ENCODE measurements at regions not wholly inside any gene's neighbourhood (a gene's known extent, or its start where the extent isn't known, plus 50 kb on each side); places are given as distances from the start of the nearest gene placed in this dataset.
"Not testable (repeated sequence)": the region's sequence is repeated elsewhere in the genome, so short reads cannot be mapped to it uniquely, and the experiment has no call there.

DNA sequence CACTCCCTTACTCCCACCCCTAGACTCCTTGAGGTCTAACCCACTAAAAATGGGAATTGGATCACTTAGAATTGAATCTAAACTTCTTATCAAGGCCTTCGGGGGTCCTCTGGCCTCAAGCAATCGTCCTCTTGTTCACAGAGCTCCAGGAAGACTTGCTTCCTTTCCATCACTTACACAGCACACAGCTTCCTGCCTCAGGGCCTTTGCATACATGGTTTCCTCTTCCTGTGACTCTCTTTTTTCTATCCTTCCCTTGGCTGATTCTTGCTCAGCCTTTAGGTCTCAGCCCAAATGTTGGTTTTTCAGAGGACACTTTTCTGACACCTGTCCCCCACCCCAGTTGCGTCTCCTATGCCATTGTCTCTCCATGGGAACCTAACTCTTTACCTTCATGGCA, 50.0 kb upstream of the ALDH1B1 start:
- no peak for DNase-seq (ENCODE audit: low read depth)

DNA sequence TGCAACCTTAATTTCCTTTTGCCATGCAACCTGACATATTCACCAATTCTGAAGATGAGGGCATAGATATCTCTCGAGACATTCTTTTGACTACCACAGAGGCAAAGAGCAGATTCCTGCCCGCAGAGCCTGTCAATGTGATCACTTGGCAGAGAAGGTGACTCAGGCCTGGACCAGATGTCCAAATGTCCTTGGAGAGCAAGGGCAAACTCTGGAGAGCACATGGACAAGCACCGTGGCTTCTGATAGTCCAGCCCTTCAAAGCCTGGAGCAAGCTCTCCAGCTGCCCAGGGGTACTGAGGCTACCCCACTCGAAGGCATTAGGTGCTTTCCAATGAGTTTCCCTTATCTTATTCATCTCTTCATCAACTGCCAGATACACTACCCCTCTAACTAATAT, 50.4 kb upstream of the ALDH1B1 start:
- DNase-seq (ENCODE audit: low read depth): no peak

DNA sequence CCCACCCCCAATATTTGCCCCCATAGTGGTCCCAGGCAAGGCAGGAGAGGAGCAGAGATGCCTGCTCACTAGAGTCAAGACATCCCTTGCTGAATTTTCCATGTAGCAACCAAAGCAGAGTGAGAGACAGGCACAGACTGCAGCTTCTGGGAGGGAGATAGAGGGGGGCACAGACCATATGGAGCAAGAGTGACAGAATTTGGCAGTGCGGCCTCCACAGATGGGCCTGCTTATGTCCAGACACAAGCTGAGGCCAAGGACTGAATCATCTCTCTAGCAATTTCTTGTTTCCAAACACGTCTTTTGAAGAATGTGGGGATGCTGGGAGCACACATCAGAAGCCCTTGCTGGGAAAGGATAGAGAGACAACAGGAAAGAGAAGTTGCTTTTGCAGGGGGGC, 53.0 kb upstream of the ALDH1B1 start:
- DNase-seq (ENCODE audit: low read depth): peak; percentile 66

DNA sequence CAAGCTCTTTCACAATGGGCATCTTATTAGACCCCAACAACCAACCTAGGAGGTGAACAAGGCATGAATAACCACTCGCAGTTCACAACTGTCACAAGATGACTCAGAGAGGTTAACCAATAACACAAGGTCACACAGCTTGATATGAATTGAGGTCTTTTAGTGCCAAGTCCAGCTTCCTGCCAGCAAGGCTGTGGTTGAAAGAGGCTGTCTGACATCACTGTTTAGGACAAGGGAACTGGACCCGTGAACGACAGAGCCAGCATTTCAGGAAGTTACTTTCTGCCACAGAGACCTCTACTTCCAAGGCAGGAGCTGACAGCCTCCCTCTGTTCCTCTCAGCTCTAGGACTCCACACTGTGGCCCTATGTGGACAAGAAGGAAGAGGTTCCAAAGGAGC, 53.4 kb upstream of the ALDH1B1 start:
- peak; percentile 67 for DNase-seq (ENCODE audit: low read depth)

DNA sequence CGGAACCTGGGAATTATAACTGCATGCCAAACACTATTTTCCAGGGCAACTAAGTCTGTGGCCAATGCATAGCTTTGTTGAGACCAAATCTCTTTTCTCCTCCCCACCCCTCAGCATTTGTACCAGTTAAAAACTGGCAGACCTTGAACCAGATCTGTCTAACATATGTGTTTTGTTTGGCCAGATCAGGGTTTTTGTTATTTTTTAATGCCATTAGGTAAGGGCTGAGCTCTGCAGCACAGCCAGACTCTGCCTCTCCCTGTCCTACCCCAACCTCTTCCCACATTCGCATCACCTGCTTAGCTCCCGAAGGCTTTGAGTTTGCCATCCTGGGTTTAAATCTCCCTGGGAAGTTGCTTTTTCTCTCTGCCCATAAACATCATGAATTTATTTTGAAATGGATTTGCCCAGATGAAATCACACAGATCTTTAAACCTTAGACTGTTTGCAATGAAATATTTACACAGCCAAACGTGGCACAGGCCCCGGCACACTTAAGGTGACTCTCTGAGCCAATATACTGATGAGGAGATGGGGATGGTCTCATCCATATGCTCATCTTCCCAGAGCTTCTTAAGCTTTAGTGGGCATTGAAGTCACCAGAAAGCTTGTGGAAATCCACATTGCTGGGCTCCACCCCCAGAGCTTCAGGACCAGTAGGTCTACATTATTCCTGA, 54.0 kb upstream of the ALDH1B1 start:
- no peak for DNase-seq (ENCODE audit: low read depth)

DNA sequence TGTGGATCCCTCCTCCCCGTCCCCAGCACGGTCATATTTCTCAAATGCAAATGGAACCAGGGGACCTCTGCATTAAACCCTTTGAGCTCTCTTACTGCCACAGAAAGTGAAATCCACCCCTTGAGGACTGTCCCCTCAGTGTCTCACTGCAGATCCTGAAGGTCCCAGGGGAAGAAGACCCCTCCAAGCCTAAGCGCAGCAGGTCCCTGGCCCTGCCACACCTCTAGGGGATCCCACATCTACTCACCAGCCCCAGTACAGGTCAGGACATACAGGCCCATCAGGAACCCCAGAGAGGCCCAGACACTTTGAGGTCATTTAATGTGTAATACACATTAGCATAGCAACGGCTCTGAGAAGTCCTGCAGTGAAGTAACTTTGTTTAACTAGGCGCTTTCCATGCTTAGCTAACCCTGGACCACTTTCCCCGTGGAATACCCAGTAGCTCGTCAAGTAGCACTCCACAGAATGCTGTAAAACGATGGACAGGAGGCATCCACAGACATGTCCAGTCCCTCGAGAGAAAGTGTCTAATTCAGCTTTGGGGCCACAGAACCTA, 54.7 kb upstream of the ALDH1B1 start:
- no peak for DNase-seq (ENCODE audit: low read depth)

DNA sequence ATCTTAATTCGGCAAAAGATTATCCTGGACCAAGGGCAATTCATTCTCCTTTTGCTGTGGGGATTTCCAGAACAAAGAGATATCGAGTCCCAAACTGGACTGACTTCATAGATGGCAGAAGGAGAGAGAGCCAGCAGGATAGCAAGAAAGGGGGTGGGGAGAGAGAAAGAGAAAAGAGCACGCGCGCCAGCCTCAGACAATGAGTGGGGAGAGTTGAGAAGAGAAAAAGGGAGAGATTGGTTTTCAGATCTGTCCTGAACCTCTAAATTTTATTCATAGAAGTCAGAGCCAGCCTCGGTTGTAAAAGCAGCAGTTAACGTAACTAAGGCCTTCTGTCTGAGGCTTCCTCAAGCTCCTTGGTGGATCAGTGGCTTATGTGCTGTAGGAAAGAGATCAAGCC, 55.3 kb upstream of the ALDH1B1 start:
- DNase-seq (ENCODE audit: low read depth): no peak

DNA sequence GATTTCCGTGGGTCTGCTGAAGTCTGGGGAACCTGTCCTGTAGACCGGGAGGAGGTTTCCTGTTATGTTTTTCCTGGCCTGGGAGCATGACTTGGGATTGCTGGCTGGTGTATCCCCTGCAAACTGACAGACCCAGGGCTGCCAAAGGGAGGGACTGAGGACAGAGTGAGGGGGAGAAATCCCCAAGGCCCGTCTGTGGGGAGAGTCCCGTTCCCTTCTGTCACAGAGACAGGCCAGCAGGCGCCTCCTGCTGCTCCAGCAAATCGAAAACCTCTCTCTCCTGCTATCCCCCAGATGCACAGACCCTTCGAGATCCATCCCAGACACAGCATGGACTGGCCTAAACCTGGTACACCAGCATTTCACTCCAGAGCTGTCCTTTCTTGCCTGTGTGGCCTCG, 56.2 kb upstream of the ALDH1B1 start:
- no peak for DNase-seq (ENCODE audit: low read depth)

DNA sequence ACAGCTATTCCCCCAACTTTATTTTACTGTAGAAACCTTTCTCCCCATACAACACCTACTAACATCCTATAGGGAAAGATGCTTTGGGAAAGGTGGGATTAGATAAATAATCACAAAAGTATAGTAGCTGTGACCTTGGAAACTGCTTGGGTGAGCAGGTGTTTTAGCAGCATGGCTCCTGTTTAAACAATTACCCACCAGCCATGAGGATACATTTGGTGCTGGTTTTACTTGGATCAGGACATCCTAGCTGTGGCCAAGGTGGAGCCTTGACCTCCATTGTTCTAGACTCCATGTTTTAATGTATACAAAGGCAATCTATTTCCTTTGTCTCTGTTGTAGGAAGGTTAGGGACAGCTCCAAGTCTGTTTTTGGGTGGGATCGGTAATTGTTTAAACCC, 56.8 kb upstream of the ALDH1B1 start:
- DNase-seq (ENCODE audit: low read depth): no peak

DNA sequence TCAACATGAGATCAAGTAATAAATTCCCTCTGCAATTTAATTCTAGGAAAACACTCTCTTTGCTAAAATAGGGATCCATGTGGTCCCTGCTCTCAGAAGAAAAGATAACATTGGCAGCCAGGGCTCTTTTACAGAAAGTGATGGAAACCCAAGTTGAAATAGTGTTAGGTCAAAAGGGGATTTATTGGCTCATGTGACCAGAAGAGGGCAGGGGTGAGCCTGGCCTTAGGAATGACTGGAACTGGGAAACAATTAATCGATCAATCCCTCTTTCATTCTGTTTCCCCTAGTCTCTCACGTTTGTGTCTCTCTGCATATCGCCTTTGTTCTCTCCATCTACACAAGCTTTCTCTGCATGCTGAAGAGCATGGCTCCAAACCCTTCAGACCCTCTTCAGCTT, 58.3 kb upstream of the ALDH1B1 start:
- DNase-seq (ENCODE audit: low read depth): no peak

DNA sequence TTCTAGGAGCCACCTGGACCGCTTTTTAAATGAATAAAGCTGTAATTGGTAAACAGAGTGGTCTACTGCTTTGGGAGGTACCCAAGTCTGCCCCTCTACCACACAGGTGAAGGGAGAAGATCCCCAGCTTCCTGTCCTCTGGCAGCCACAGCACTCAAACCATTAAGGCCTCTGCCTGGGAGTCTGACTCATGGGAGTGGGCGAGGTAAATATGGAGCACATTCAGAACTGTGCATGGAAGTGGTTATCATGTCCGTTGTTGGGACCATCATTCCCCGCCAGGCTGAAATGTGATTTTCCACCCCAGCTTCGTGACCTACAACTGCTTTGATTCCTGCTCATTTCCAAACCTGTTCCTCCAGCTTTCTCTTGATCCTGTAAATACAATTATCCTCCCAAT, 59.5 kb upstream of the ALDH1B1 start:
- no peak for DNase-seq (ENCODE audit: low read depth)

DNA sequence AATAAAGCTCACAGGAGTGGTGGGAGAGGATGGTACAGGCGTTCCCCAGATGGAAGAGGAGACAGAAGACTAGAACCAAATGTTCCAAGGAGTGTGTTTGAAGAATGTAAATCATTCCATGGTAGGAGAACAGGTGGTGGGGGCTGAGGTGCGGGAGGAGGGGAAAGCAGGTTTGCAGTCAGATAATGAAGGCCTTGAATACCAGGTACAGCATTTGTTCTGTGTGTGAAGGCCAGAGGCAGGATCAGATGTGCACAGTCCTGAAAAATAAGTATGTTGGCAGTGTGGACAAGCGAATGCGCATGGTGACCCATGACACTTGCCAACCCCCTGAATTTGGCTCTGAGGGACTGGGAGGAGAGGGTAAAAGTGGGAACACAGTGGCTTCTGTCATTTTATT, 59.9 kb upstream of the ALDH1B1 start:
- DNase-seq (ENCODE audit: low read depth): no peak

DNA sequence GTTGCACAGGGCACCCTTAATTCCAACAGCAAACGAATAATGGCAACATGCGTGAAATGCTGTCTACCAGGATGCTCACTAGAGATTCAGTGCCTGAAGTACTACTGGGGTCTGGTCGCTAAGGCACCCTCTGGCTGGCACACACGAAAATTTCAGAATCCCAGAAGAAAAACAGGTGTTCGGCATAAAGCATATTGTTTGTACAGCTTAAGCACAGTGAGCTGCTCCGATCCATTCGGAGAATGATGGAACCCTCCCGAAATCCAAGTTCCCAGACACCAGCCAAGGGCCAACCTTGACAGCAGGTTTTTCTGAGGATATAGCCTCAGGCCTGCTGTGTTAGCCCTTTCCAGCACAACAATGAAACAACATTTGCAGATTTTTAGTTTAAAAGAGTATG, 61.4 kb upstream of the ALDH1B1 start:
- no peak for DNase-seq (ENCODE audit: low read depth)

DNA sequence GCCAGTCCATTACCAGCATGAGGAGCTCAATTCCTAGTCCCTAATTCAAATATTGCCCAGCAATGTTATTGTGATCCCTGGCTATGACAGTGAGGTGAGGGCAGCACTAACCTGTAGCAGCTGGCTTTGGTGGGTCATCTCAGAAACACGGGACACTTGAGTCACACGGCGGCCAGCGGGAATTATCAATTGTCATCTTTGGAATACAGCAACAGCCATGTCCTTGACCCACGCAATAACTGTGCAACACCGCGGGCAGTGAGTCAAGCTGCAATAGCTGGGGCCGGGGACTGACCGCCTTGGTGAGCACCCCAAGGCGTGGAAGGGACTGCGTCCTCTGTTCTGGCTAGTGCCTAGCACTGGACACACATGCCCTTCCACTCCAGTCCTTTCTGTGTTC, 62.5 kb upstream of the ALDH1B1 start:
- DNase-seq (ENCODE audit: low read depth): no peak

DNA sequence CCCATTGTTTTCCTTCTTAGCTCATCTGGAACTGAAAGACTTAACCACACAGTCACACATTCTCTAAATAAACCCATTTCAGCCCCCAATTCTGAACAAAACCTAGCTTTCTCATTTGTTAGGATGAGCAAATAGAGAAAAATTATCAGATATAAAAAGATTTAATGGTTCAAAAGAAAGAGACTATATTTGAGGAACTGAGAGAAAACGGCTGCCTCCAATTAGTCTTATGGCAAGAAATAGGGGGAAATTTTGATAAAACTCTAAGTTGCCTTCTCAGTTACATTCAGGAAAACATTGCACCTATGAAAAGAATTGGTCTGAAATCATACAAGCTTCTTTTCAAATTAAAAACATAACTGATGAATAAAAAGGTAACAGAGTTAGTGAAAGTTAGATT, 63.7 kb upstream of the ALDH1B1 start:
- DNase-seq (ENCODE audit: low read depth): no peak

DNA sequence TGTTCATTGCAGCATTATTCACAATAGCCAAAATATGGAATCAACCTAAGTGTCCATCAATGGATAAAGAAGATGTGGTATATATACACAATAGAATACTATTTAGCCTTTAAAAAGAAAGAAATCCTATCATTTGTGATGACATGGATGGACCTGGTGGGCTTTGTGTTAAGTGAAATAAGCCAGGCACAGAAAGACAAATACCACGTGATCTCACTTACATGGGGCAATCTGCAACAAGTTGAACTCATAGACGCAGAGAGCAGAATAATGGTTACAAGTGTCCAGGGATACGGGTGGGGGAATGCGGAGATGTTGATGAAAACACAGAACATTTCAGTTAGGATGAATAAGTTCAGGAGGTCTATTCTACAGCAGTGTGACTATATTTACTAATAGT, 66.4 kb upstream of the ALDH1B1 start:
- no peak for DNase-seq (ENCODE audit: low read depth)

DNA sequence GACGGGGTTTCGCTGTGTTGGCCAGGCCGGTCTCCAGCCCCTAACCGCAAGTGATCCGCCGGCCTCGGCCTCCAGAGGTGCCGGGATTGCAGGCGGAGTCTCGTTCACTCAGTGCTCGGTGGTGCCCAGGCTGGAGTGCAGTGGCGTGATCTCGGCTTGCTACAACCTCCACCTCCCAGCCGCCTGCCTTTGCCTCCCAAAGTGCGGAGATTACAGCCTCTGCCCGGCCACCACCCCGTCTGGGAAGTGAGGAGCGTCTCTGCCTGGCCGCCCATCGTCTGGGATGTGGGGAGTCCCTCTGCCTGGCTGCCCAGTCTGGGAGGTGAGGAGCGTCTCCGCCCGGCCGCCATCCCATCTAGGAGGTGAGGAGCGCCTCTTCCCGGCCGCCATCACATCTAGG, 68.3 kb upstream of the ALDH1B1 start:
- DNase-seq (ENCODE audit: low read depth): not testable (repeated sequence)

DNA sequence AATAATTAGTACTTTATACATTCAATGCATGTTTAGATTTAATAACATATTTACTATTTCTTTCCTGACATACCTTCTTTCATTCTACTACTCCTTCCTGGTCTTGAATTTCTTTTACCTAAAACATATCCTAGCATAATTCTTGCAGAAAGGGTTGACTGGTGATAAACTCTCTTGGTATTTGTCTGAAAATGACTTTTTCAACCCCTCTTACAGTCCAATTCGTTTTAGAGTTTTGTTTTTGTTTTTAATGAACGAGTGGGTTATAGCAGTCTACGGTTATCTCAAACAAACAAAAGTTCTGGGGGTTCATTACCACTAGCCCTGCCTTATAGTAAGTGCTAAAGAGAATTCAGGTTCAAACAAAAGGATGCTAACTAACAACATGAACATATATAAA, 69.6 kb upstream of the ALDH1B1 start:
- no peak for DNase-seq (ENCODE audit: low read depth)

DNA sequence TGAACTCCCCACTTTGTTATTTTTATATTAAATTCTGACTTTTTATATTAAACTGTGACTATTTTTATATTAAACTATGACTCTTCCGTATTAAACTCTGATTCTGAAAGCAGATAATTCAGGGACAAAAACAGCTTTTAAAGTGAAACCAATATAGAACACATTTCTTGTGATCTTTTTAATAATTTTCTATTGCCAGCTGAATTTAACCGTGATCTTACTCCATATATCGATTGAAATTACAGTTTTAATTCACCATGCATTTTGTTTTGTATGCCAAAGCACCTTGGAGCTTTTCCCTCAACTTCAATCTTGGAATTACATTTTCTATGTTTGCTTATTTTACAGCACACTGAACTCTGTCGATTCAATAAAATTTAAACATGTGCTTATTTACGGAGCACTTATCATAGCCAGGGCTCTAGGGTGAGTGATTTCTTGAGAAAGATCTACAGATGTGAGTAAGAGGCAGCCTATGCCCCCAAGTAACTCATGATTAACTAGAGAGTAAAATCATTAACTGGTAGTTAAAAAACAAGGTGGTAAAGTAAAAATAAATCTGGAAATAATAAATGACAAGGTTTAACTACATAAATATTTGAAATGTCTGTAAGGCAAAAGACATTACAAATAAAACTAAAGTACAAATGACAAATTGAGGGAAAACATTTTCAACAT, 72.9 kb upstream of the ALDH1B1 start:
- DNase-seq (ENCODE audit: low read depth): no peak

DNA sequence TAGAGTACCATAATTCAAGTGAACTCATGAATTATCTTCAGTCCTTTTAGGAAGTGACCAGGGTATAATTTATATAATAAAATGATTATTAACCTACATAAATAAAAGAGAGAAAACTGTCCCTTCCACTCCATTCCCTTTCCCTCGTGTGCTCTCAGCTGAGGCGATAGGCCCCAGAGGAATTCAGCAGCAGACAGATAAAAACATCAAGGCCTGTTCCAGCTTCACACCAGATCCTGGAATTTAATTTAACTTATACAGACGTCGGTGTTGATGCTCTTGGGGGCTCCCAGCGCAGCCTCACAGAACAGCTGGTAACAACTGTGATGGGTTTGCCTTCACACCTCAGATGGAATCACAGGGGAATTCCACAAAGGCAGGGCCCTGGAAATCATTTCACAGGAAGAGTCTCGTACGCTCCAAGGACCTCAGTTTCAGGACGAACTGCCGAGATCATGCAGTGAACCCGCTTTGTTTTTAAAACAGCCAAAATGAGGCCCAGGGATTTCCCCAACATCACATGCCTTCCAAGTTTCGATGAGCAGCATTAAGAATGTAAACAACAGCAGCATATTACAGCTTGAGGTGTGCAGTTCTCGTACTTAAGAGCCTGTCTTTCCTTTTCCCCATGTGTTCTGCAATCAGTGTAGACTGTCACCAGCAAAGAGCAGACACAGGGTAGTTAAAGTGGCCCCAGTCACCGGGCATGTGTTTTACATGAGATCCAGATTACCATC, 73.6 kb upstream of the ALDH1B1 start:
- DNase-seq (ENCODE audit: low read depth): peak; percentile 6

DNA sequence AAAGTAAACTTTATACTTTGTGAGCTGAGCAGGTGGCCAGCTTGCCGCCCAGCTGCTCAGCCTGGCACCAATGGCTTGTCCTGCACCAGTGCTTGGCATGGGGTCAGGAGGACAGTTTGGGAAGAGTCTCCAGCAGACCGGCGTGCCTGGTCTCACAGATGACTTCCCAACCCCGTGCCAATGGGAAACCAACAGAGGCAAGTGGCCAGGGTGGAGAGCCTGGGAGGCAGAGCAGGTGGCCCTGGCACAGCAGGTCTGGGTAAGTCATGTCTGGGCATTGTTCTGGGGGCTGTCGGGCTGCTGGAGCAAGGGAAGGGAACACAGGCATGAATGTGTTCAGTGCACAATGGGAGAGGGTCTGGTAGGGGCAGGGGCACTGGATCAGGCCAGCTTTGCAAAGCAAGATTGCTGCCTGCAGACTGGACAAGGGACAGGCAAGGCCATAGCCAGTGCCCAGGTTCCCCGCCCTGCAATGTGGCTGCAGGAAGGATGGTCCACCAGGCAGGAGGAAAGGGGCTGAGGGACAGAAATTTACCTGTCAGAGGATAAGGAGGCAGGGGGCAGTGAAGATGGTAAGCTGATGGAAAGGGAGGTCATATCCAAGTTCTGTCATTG, 76.2 kb upstream of the ALDH1B1 start:
- no peak for DNase-seq (ENCODE audit: low read depth)

DNA sequence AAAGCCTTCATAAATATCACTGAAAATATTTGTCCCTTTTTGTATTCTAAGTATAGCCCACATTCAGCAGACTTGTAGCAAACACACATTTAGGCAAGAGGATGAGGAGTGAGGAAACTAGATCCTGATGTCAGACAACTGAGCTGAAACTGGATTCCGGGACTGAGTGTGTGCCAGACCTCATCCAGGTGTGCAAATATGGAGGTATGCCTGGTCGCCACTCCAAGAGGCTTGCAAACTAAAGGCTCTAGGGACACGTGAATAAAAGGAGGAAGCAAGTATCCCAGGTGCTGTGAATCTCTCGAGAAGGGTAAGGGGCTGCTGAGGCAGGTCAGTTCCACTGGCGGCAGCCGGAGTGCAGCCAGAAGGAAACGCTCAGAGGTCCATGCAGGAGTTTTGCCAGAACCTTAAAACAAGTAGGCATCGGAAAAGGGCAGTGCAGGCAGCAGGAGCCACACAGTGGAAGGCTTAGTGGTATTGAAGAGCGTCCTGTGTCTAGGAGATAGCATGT, 77.4 kb upstream of the ALDH1B1 start:
- DNase-seq (ENCODE audit: low read depth): no peak

DNA sequence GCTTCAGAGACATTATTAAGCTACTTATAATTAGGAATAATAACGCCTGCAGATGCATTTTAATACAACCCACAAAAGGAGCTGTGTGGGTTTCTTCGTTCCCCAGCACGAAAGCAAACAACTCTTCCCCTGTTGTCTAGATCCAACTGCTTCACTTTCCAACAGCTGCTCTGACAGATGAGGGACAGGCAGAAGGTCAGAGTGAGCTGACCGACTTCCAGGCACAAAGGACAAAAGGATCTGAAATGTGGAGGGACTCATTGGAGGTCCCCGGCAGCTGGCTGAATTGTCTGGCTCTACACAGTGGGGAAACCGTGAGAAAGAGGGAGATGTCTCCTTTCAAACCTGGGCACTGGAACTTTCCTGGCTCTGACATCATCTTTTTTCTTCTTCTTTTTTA, 79.1 kb upstream of the ALDH1B1 start:
- no peak for DNase-seq (ENCODE audit: low read depth)

Measured in GM04503 (cell line).